ENCODE measurements at regions not wholly inside any gene's neighbourhood (a gene's known extent, or its start where the extent isn't known, plus 50 kb on each side); places are given as distances from the start of the nearest gene placed in this dataset.

GRCh38 chr10:29948881-29949355, 110.5 kb downstream of the JCAD start:
- H3K36me3 Mint-ChIP-seq = no peaks in the 10 kb centered on the region
- H3K4me3 Mint-ChIP-seq = no peak overlapping the region
- no peaks in the 10 kb centered on the region for H3K36me3 ChIP-seq (replicated peaks in 1 of 2; ENCODE audit: control insufficient read depth in 1 of 2, insufficient read depth in 2 of 2, low read length in 2 of 2)
- no peak overlapping the region for H3K27ac ChIP-seq (ENCODE audit: low read depth in 1 of 2, low read length in 2 of 2)
- DNase-seq = no peak
- H3K4me3 ChIP-seq (replicated peaks in 1 of 3; ENCODE audit: low read depth in 2 of 3, low read length in 3 of 3) = no peak overlapping the region
- intact Hi-C loops (cut with micrococcal nuclease) = no loop called here
- H3K27me3 Mint-ChIP-seq (ENCODE audit: low read depth in 3 of 3) = peaks cover 0 to 1% (median 0%) of the 10 kb centered on the region in 3 donors
- 54% methylated on average over 8 of the region's 9 CpGs for WGBS (ENCODE audit: insufficient coverage)
- H3K9ac ChIP-seq (ENCODE audit: insufficient read depth, low read length, poor library complexity, severe bottlenecking) = no peak overlapping the region
- no peaks in the 10 kb centered on the region for H3K27me3 ChIP-seq (ENCODE audit: control insufficient read depth in 2 of 2, insufficient read depth in 2 of 2, low read length in 2 of 2)
- H3K4me1 Mint-ChIP-seq = peaks cover 2% of the 10 kb centered on the region
- no peaks in the 10 kb centered on the region for H3K4me1 ChIP-seq (ENCODE audit: control insufficient read depth in 1 of 2, insufficient read depth in 2 of 2, low read length in 2 of 2)
- H2AFZ ChIP-seq (ENCODE audit: insufficient read depth, low read depth, low read length, poor library complexity, severe bottlenecking) = no peak overlapping the region
- H3K9me3 ChIP-seq (replicated peaks in 1 of 2; ENCODE audit: control insufficient read depth in 1 of 2, insufficient read depth in 1 of 2, low read length in 2 of 2) = no peaks in the 10 kb centered on the region
- H4K20me1 ChIP-seq (ENCODE audit: insufficient read depth, low read length) = no peaks in the 10 kb centered on the region
- TF ChIP-seq CTCF (IDR thresholded peaks at IDR 0.05) = no peak
- no peak overlapping the region for H3K27ac Mint-ChIP-seq
- H3K4me2 ChIP-seq (replicated peaks; ENCODE audit: extremely low read depth, low read length, poor library complexity, severe bottlenecking) = no peak overlapping the region
- H3K79me2 ChIP-seq (ENCODE audit: insufficient read depth, low read length) = no peaks in the 10 kb centered on the region
- H3K9me3 Mint-ChIP-seq = peaks cover 0 to 2% (median 0%) of the 10 kb centered on the region in 7 donors

- Mint-ChIP-seq H3K27me3 (ENCODE audit: low read depth in 3 of 3) (peaks cover 0 to 3% (median 0%) of the 10 kb centered on the region in 3 donors), H3K4me3 (no peak overlapping the region), H3K4me1 (peaks cover 2% of the 10 kb centered on the region), H3K9me3 (peaks cover 0 to 2% (median 0%) of the 10 kb centered on the region in 7 donors), H3K36me3 (no peaks in the 10 kb centered on the region), H3K27ac (no peak overlapping the region)
- no peaks in the 10 kb centered on the region for H3K79me2 ChIP-seq (ENCODE audit: insufficient read depth, low read length)
- no peak overlapping the region for H3K9ac ChIP-seq (ENCODE audit: insufficient read depth, low read length, poor library complexity, severe bottlenecking)
- intact Hi-C loops (cut with micrococcal nuclease) = no loop called here
- H3K4me1 ChIP-seq (ENCODE audit: control insufficient read depth in 1 of 2, insufficient read depth in 2 of 2, low read length in 2 of 2) = no peaks in the 10 kb centered on the region
- H3K36me3 ChIP-seq (replicated peaks in 1 of 2; ENCODE audit: control insufficient read depth in 1 of 2, insufficient read depth in 2 of 2, low read length in 2 of 2) = no peaks in the 10 kb centered on the region
- no peak overlapping the region for H2AFZ ChIP-seq (ENCODE audit: insufficient read depth, low read depth, low read length, poor library complexity, severe bottlenecking)
- DNase-seq = no peak
- H3K4me3 ChIP-seq (replicated peaks in 1 of 3; ENCODE audit: low read depth in 2 of 3, low read length in 3 of 3) = no peak overlapping the region
- no peaks in the 10 kb centered on the region for H3K9me3 ChIP-seq (replicated peaks in 1 of 2; ENCODE audit: control insufficient read depth in 1 of 2, insufficient read depth in 1 of 2, low read length in 2 of 2)
- no peaks in the 10 kb centered on the region for H3K27me3 ChIP-seq (ENCODE audit: control insufficient read depth in 2 of 2, insufficient read depth in 2 of 2, low read length in 2 of 2)
- no peak overlapping the region for H3K4me2 ChIP-seq (replicated peaks; ENCODE audit: extremely low read depth, low read length, poor library complexity, severe bottlenecking)
- TF ChIP-seq CTCF (IDR thresholded peaks at IDR 0.05) = no peak
- no CpG with 5 or more reads among the region's 2 CpGs for WGBS (ENCODE audit: insufficient coverage)
- no peak overlapping the region for H3K27ac ChIP-seq (ENCODE audit: low read depth in 1 of 2, low read length in 2 of 2)
- H4K20me1 ChIP-seq (ENCODE audit: insufficient read depth, low read length) = no peaks in the 10 kb centered on the region
Measured at GRCh38 chr10:29947701-29948060, 111.7 kb downstream of the JCAD start.

Data from CD14-positive monocyte (primary cell).